Activated T-helper 2 cell treated with anti-CD3 and anti-CD28 coated beads, Interferon-gamma antibody, Interleukin-2, Interleukin-4, amounts not matched to agents 10 μg/mL and 5 μg/mL and 100 μg/mL, durations not matched to agents 14 hours and 24 hours and 36 hours (primary cell): ENCODE measurements at regions not wholly inside any gene's neighbourhood (a gene's known extent, or its start where the extent isn't known, plus 50 kb on each side); places are given as distances from the start of the nearest gene placed in this dataset.
A peak's percentile ranks its signal among the peaks of the same experiment; 100 is the strongest.

Experiments
- DNase-seq: peaks from one replicate; pipeline ENCODE4 v3.0.0; 2021; ENCODE audit warnings: low spot score
- H3K27ac Mint-ChIP-seq: one replicate; pipeline ENCODE4 v1.8.0; 2021; ENCODE audit warnings: mixed read lengths
- H3K27me3 Mint-ChIP-seq: one replicate; pipeline ENCODE4 v1.8.0; 2021; ENCODE audit warnings: low read depth, mixed read lengths
- H3K36me3 Mint-ChIP-seq: one replicate; pipeline ENCODE4 v1.8.0; 2021; ENCODE audit warnings: low read depth, mixed read lengths
- H3K4me1 Mint-ChIP-seq: one replicate; pipeline ENCODE4 v1.8.0; 2021; ENCODE audit warnings: low read depth, mixed read lengths
- H3K4me3 Mint-ChIP-seq: one replicate; pipeline ENCODE4 v1.8.0; 2021; ENCODE audit warnings: low read depth, mild to moderate bottlenecking, moderate library complexity, mixed read lengths
- H3K9me3 Mint-ChIP-seq: one replicate; pipeline ENCODE4 v1.8.0; 2021; ENCODE audit warnings: mixed read lengths
- intact Hi-C: fragments of 100-400 bp; cut with micrococcal nuclease; formaldehyde crosslinking; loops from one replicate; pipeline ENCODE4 v1.15.1; 2023

- no peaks in the 10 kb centered on the region for H3K9me3 Mint-ChIP-seq
- intact Hi-C loops, result no loop called here
- peaks cover 23% of the 10 kb centered on the region for H3K27me3 Mint-ChIP-seq
- no peak overlapping the region for H3K27ac Mint-ChIP-seq
- H3K36me3 Mint-ChIP-seq, result no peaks in the 10 kb centered on the region
- DNase-seq, result no peak
- no peak overlapping the region for H3K4me3 Mint-ChIP-seq
- H3K4me1 Mint-ChIP-seq, result no peaks in the 10 kb centered on the region
Observed at GRCh38 chr22:22103078-22103875, 120.7 kb upstream of the TOP3B start.

- intact Hi-C loops, result no loop called here
- H3K27ac Mint-ChIP-seq, result no peak overlapping the region
- no peaks in the 10 kb centered on the region for H3K9me3 Mint-ChIP-seq
- H3K4me1 Mint-ChIP-seq, result no peaks in the 10 kb centered on the region
- H3K27me3 Mint-ChIP-seq, result peaks cover 34% of the 10 kb centered on the region
- DNase-seq, result no peak
- no peaks in the 10 kb centered on the region for H3K36me3 Mint-ChIP-seq
- no peak overlapping the region for H3K4me3 Mint-ChIP-seq
Observed at GRCh38 chr22:22099833-22100812, 117.5 kb upstream of the TOP3B start.

GRCh38 chr22:22099194-22099486 lies 116.6 kb upstream of the TOP3B start:
- no peak overlapping the region for H3K4me3 Mint-ChIP-seq
- H3K27ac Mint-ChIP-seq, result no peak overlapping the region
- intact Hi-C loops, result no loop called here
- H3K4me1 Mint-ChIP-seq, result no peaks in the 10 kb centered on the region
- no peak for DNase-seq
- H3K27me3 Mint-ChIP-seq, result peaks cover 33% of the 10 kb centered on the region
- no peaks in the 10 kb centered on the region for H3K36me3 Mint-ChIP-seq
- no peaks in the 10 kb centered on the region for H3K9me3 Mint-ChIP-seq

GRCh38 chr22:22098457-22099193 lies 116.0 kb upstream of the TOP3B start:
- Mint-ChIP-seq H3K4me3 (no peak overlapping the region), H3K4me1 (peaks cover 3% of the 10 kb centered on the region), H3K27me3 (peaks cover 30% of the 10 kb centered on the region), H3K27ac (no peak overlapping the region), H3K9me3 (no peaks in the 10 kb centered on the region), H3K36me3 (no peaks in the 10 kb centered on the region)
- intact Hi-C loops, result no loop called here
- no peak for DNase-seq

GRCh38 chr22:22097727-22098228 lies 115.2 kb upstream of the TOP3B start:
- Mint-ChIP-seq H3K27me3 (peaks cover 26% of the 10 kb centered on the region), H3K4me1 (peaks cover 11% of the 10 kb centered on the region), H3K36me3 (no peaks in the 10 kb centered on the region), H3K4me3 (no peak overlapping the region), H3K27ac (no peak overlapping the region), H3K9me3 (no peaks in the 10 kb centered on the region)
- no peak for DNase-seq
- intact Hi-C loops, result no loop called here

- H3K36me3 Mint-ChIP-seq, result no peaks in the 10 kb centered on the region
- no peak for DNase-seq
- peaks cover 26% of the 10 kb centered on the region for H3K27me3 Mint-ChIP-seq
- H3K4me3 Mint-ChIP-seq, result no peak overlapping the region
- intact Hi-C loops, result no loop called here
- no peak overlapping the region for H3K27ac Mint-ChIP-seq
- no peaks in the 10 kb centered on the region for H3K9me3 Mint-ChIP-seq
- H3K4me1 Mint-ChIP-seq, result peaks cover 20% of the 10 kb centered on the region
Observed at GRCh38 chr22:22094921-22095320, 112.3 kb upstream of the TOP3B start.

GRCh38 chr22:22094514-22094913 lies 111.9 kb upstream of the TOP3B start:
- Mint-ChIP-seq H3K27ac (no peak overlapping the region), H3K4me3 (no peak overlapping the region), H3K9me3 (no peaks in the 10 kb centered on the region), H3K4me1 (peaks cover 20% of the 10 kb centered on the region), H3K36me3 (no peaks in the 10 kb centered on the region), H3K27me3 (peaks cover 26% of the 10 kb centered on the region)
- no peak for DNase-seq
- intact Hi-C loops, result no loop called here

- H3K4me3 Mint-ChIP-seq, result no peak overlapping the region
- no peaks in the 10 kb centered on the region for H3K9me3 Mint-ChIP-seq
- peaks cover 24% of the 10 kb centered on the region for H3K27me3 Mint-ChIP-seq
- no peak for DNase-seq
- H3K27ac Mint-ChIP-seq, result no peak overlapping the region
- peaks cover 20% of the 10 kb centered on the region for H3K4me1 Mint-ChIP-seq
- intact Hi-C loops, result no loop called here
- H3K36me3 Mint-ChIP-seq, result no peaks in the 10 kb centered on the region
Observed at GRCh38 chr22:22093743-22094142, 111.2 kb upstream of the TOP3B start.

- H3K36me3 Mint-ChIP-seq, result no peaks in the 10 kb centered on the region
- DNase-seq, result no peak
Observed at GRCh38 chr22:22092974-22093373, 110.4 kb upstream of the TOP3B start.

GRCh38 chr22:22092101-22092500 lies 109.5 kb upstream of the TOP3B start:
- Mint-ChIP-seq H3K4me1 (peaks cover 20% of the 10 kb centered on the region), H3K27ac (no peak overlapping the region), H3K27me3 (peaks cover 17% of the 10 kb centered on the region), H3K4me3 (no peak overlapping the region), H3K9me3 (no peaks in the 10 kb centered on the region), H3K36me3 (no peaks in the 10 kb centered on the region)
- intact Hi-C loops, result no loop called here
- no peak for DNase-seq

More at GRCh38 chr22:22092974-22093373, 110.4 kb upstream of the TOP3B start:
- peaks cover 20% of the 10 kb centered on the region for H3K4me1 Mint-ChIP-seq
- intact Hi-C loops, result no loop called here
- H3K27ac Mint-ChIP-seq, result peak overlapping the region; percentile 0
- peaks cover 24% of the 10 kb centered on the region for H3K27me3 Mint-ChIP-seq
- no peak overlapping the region for H3K4me3 Mint-ChIP-seq
- H3K9me3 Mint-ChIP-seq, result no peaks in the 10 kb centered on the region

- Mint-ChIP-seq H3K4me3 (no peak overlapping the region), H3K9me3 (no peaks in the 10 kb centered on the region), H3K36me3 (no peaks in the 10 kb centered on the region), H3K27ac (no peak overlapping the region), H3K4me1 (peaks cover 20% of the 10 kb centered on the region), H3K27me3 (peaks cover 11% of the 10 kb centered on the region)
- DNase-seq, result no peak
- intact Hi-C loops, result no loop called here
Observed at GRCh38 chr22:22091400-22091878, 108.9 kb upstream of the TOP3B start.

GRCh38 chr22:22090650-22091399 lies 108.2 kb upstream of the TOP3B start:
- no peak overlapping the region for H3K4me3 Mint-ChIP-seq
- no peak overlapping the region for H3K27ac Mint-ChIP-seq
- peaks cover 11% of the 10 kb centered on the region for H3K27me3 Mint-ChIP-seq
- no peaks in the 10 kb centered on the region for H3K36me3 Mint-ChIP-seq
- H3K4me1 Mint-ChIP-seq, result peaks cover 20% of the 10 kb centered on the region
- H3K9me3 Mint-ChIP-seq, result no peaks in the 10 kb centered on the region
- no peak for DNase-seq
- intact Hi-C loops, result no loop called here
